GM18498 (cell line): ENCODE measurements at regions not wholly inside any gene's neighbourhood (a gene's known extent, or its start where the extent isn't known, plus 50 kb on each side); places are given as distances from the start of the nearest gene placed in this dataset.

Experiments
- ATAC-seq: cut with Tn5 transposase; IDR thresholded peaks from one replicate; pipeline ENCODE4 v1.9.1; 2021; ENCODE audit warnings: mild to moderate bottlenecking, moderate library complexity; ENCODE audit not compliant: unreplicated experiment

DNA sequence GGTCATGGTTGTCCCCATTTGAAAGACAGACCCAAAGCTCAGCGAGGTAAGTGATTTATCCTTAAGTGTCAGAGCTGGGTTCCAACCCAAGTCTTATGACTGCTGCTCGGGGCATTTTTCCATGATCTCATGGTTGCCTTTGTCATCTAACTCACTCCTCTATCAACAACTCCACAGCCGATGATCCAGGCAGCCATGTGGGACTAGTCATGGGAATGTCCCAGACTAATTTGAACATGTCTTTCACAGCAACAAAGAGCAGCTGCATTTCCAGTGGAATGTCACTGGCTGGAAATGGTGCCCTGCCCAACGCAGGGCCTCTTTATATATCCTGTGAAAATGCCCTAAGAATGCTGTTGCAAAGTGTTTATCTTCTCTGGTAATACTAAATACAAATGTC lies 284.8 kb upstream of the PPARGC1A start:
- ATAC-seq = no peak

DNA sequence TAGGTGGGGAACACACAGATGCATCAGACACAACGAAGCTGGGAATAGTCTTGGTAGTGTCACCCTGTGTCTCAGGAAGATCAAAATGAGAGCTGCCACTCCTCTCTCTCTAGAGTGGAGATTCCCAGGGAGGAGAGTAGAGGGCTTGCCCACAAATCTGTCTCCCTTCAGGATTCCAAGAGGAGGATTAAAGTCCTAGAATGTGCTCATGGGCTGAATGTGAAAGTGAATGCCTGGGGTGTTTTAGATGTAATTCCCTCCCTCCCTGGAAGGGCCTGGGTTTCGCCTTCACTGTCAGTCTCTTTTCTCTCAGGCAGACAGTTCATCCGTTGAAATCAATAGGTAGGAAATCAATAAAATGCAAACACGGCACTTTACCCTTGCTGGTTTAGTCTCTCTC lies 282.6 kb upstream of the PPARGC1A start:
- ATAC-seq = no peak

DNA sequence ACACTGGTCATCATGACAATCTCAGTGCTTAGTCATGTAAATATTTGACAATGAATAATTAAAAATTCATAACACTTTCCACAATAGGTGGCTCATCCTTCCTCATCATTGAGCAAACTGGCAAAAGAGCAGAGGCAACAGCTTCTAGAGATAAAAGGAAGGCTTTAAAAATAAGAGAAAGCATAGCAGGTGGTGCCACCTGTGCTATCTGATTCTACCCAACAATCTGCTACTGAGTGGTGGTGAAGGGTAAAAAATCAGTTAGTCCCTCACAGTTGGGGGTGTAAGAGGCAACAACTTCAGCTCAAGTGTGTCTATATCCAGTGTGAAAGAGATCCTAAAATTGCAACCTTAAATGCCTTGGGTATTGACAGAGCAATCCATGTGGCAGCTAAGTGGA lies 280.1 kb upstream of the PPARGC1A start:
- ATAC-seq = no peak

DNA sequence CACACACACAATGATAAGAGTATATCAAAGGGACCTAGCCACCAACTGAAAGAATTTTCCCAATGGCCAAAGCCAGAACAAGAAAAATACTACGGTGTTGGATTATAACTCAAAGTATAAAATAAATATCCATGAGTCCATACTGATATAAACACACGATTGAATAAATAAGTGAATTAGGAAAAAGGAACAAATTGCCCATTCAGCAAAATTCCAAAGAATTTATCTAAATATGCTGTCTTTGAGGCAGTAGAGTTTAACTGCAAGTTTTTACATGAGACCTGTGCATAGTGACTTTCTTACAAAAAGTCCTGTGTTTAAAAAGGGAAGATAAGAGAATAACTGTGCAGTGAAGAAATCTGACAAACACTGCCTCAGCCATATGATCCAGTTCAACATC lies 278.8 kb upstream of the PPARGC1A start:
- no peak for ATAC-seq

DNA sequence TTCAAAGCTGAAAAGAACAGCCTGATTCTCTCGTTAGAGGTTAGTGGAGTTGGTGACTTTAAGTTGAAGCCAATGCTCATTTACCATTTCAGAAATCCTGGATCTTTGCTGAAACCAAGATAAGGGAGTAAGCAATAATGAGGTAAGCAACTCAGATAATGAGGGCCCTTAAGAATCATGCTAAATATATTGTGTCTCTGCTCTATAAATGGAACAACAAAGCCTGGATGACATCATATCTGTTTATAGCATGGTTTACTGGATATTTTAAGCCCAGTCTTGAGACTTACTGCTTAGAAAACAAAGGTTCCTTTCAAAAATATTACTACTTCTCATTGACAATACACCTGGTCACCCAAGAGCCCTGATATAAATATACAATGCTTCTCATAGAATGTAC lies 276.7 kb upstream of the PPARGC1A start:
- no peak for ATAC-seq

DNA sequence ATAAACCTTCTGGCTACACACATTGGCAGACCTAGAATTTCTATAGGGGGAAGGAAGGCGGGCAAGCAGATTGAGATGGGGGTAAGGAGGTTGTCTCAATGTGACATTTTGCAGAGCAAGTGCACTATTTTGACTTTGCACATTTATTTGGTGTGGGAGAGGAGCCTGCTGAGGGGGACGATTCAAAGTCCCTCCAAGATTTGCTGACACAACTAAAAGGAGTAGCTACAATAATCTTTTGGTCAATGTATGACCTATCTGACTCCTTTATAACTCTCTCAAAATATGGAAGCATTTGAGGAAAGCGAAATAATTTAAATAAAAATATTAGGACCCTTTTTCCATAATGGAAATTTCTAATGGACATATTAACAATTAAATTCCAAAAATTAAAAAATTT lies 274.9 kb upstream of the PPARGC1A start:
- ATAC-seq = no peak

DNA sequence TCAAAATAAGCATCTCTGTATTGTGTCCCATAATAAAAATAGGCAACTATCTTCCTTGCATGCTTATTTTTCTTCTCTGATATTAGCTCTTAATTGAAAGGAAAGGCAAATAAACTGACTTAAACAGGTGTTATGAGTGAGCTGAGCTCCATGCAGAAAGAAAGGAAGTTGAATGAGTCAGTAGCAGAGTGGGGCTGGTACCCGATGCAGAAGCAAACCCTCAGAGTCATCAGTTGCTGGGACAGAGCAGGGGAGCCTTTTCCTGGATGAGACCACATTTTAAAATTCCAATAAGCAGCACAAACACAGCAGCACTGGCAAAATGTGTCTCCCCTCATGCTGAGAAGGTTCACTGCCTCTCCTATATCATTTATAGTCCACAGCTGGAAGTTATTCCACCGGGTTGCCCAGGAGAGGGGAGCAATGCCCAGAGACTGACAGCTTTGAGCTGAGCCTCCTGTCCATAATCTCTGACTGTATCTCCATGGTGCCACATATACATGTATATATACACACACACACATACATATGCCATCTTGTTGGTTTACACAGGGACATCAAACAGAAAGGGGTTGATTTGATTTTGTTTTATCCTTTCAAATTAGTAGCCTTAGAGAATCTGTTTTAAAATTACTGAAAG lies 274.3 kb upstream of the PPARGC1A start:
- ATAC-seq = no peak

DNA sequence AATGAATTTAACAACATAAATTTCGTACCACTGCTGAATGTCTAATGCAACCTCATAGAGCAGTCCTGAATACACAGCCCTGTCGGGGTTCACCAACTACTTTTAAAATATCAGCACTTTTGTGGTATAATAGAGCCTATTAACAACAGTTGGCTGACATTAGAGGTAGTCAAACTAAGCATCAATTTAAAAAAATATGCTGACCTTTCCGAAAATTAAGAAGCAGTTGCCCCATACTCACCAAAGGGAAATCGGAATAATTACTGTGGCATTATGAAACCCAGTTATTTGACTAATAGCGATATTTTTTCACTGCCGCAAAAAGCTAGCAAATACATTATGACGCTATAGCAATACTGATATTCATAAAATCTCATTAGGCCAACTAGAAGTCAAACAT lies 273.5 kb upstream of the PPARGC1A start:
- ATAC-seq = no peak

DNA sequence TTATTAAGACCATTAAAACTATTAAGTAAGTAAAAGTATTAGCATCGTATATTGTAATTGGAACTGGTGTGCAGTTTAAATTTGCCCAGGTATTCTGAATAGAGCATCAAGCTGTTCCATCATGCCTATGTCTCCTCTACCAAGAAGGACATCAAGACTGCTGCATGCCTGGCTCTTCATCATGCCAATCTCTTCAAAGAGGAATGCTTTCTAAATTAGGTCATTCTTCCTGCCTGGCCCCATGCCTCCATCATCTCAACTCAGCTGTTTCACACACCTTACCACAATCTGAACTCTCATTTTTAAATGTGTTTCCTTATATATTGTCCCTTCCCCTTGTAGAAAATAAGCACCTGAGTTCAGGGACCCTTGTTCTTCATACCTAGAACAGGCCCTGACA lies 270.5 kb upstream of the PPARGC1A start:
- no peak for ATAC-seq

DNA sequence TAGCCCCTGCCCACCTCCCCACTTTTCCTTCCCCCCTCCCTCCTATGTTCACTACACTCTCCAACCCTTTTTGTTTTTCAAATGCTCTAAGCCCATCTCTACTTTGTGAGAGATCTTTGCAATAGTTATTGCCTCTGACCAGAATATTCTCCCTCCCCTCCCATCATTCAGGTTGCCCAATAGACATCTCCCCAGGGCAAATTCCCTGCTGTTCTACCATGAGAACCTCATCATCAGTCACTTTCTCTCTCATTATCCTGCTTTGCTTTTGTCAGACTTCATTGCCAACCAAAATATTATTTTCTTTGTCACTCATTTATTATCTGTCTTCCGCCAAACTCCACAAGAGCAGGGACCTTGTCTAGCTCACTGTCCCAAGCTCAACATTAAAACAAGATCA lies 268.2 kb upstream of the PPARGC1A start:
- no peak for ATAC-seq

DNA sequence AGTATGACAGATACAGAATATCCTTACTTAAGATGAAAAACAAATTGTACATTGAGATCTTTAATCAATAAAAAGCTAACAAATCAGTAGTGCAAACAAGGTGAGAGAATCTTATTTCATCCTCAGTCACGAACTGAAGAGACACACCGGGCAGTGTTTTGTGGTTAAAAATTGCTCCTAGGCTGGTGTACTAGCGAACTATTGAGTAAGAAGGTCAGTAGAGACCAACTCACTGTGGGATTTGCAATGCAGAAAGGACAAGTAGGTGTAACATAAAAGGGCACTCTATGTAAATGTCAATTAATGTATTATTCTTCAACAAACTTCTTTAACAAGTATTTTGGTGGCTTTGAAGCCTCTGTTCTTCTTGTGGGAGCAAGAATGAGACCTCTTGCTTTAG lies 260.2 kb upstream of the PPARGC1A start:
- no peak for ATAC-seq

DNA sequence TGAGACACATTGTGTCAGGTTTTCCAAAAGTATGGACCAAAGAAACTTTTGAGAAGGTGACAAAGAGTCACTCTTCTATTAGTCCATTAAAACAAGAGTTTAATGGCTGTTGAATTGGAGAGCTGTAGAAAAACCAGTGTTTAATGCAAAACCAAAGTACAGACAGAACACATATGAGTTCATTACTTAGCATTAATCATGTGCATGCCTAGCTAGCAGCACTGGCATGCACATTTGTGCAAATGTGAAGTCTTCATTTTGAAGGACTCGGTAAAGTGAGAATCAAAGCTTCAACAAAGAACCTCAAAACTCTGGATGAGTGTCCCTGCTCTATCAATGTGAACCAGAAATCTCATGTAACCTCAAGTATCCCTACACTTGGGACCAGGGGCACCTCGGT lies 256.3 kb upstream of the PPARGC1A start:
- ATAC-seq = no peak

DNA sequence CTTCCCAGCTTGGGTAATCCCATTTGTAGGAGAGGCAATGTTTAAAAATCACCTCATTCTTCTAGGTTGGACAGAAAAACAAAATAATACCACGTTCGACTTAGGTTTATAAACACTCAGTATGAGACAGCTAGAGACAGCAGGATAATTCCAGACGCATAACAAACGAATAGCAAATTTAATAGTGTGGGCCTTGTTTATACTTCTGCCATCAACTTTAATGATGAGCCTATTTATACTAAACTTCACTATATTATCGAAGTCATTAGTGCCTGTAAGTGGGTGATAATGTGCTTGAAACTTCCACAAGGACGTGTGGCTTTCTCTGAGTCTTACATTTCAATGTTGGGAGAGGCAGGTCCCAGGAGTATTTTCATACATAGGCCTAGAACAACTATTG lies 255.7 kb upstream of the PPARGC1A start:
- ATAC-seq = no peak

DNA sequence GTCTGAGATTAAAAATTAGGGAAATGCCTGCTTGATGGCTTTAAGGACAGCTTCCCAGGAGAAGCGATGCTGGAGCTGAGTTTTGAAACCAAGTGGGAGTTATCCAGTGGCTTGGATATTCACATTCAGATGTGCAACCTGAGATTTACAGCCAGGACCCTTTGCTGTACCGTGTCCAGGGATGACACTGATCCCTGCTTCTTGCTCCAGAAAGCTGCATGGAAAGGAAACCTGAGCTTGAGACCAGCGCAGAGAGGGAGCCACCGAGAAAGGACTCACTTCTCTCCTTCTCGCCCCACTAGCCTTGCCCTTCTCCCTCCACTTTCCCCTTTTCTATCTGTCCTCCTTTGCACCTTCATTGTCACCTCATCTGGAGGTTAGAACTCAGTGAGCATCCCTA lies 254.5 kb upstream of the PPARGC1A start:
- no peak for ATAC-seq

DNA sequence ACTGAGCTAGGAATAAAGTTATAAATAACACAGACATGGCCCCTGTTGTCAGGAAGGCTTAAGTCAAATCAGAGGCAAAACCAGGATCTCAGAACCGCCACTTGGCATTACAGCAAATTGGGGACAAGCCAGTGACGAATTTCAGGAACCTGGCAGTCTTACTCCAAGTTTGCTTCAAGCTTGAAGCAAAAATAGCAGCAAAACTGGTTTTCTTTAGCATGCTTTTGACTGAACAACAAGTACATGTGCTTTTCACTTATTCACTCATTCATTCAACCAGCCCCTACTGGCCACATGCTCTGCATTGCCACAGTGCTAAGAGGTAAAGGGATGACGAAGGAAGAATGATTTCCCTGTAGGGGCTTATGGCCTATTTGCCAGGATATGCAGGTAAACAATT lies 253.9 kb upstream of the PPARGC1A start:
- no peak for ATAC-seq

DNA sequence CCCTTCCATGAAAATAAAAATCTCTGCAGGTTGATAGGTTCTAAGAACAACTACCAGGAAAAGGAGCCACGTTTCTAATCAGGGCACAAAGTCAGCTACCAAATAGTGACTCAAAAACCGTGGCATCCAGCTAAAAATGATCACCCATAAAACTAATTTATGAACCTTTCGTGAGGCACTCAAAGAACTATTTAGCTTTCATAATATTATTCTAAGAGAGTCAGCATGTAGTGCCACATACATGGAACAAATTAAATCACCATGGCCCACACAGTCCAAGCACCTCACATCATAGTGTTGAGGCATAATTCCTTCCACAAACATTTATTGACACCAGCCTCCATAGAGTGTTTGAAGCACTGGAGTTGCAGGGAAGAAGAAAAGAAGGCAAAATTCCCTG lies 252.0 kb upstream of the PPARGC1A start:
- ATAC-seq = no peak

DNA sequence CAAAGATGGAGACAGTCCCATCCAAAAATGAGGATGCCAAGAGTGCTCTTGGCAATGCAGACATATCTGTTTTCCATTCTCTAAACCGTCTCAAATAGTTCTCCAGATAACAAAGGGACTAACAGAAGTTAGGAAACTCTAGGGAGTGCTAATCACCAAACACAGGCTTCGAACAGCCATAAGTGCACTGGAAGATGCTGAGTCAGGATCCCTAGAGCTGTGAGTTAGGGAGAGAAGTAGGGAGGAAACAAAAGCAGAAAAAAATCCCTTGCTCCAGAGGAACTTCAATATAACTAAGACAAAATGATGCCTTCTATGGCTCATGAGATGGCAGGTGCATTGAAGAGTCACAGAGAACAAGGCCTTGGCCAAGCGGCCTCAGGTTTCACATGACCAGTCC lies 251.0 kb upstream of the PPARGC1A start:
- no peak for ATAC-seq

DNA sequence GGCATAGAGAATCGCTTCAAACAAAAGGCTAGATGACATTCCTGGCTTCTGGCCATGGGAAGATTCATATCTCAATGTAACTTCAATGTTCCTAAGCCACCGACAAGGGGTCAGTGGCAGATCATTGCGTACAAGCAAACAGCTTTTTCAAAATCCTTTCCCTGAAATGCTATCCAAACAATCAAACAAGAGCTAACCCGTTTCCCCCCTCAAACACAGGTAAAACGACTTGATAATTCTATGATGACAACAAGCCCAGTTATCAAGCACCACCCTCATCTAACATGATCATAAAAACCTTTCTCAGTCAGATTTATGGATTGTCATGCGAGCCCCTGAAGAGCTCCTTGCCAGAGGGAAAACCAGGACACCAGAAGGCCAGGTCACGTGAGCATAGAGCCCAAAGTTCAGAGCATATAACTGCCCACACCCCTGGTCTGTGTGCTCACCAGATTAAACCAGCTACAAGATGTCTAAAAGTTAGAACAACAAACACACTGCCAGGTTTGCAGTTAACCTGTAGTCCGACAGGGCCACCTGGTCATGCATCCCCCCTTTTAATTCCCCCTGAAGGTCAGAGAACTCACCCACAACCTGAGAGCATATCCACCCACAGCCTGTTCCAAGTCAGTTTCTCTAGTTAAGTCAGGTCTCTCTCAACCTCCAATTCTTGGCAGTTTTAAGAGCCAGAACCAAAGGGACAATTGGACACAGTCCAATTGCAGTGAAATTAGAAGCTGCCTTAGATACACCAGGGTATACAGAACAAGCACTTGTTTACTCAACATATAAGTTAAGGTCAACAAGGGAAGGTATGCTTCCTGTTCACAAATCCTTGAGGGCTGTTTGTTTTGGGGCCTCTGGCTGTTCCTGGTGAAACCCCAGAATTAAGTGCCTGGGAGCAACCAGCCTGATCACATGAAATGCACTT lies 248.1 kb upstream of the PPARGC1A start:
- no peak for ATAC-seq

DNA sequence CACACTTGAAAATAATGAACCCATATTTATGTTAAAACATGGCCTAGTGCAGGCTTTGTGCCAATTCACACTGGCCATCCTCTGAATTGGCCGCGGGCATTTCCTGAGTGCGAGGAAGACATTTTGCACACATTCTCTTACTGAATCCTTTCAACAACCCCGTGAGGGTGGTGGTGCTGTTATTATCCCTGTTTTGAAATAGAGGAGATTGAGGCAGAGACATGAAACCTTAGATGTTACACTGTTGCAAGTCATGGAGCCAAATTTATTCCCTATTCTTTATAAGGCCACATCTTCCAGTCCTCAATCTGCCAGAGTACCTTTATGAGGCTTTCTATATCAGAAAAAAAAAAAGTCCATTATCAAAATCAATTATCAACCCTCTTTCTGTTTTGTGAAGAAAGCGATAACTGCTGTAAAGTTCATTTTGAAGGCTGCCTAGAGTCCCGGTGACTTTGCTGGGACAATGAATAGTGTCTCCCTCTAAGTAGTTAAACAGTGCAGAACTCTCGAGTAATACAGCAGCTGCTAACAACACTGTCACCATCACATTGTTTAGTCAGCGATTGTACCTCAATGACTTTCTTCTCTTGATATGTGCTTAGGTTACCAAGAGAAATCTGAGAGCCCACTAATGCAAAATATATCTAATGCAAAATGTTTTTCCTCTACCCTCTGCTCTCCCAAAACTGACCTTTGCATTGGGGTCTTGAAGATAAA lies 242.3 kb upstream of the PPARGC1A start:
- no peak for ATAC-seq

DNA sequence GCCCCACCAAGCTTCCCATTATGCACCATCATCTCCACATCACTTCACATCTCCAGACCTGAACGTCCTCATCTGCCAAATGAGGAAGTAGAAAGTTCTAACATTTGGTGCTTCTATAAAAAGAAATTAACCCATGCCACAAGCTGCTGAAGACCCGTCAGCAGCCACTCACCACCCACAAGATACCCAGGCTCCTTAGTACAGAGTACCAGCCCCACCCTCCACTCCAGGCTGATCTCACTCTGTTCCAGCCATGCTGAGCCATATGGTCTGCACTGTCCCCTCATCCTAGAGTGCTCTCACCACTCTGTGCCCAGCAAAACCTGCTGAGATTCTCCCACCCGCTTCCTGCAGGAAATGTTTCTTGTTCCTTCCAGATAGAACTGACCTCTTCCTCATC lies 240.8 kb upstream of the PPARGC1A start:
- no peak for ATAC-seq

DNA sequence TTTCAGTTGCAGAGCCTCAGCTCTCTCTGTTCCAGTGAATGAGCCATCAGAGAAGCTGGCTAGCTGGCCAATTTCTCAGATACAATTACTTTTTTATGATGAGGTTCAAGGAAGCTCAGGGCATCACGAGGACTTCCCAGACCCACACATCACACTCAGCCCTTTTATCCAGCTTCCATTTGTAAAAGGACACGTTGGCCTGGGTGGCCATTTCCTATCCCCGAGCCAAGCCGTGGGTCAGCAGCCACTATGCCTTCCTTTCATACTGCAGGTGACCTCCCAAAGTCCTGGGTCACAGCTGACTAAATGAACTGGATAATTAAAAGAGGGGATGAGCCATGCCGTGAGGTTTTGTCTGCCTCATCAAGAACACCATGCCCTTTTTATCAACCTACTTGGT lies 236.9 kb upstream of the PPARGC1A start:
- ATAC-seq = no peak
